Liver (tissue), 8 donors: ENCODE measurements at regions not wholly inside any gene's neighbourhood (a gene's known extent, or its start where the extent isn't known, plus 50 kb on each side); places are given as distances from the start of the nearest gene placed in this dataset.

Source experiments
- DNase-seq: peaks from one replicate; pipeline ENCODE4 v3.0.0-alpha.2; 2017; ENCODE audit warnings: low spot score
- H3K27ac ChIP-seq, 2 donors: one replicate each; pipeline ENCODE4 v1.7.0; 2013; ENCODE audit warnings: inconsistent platforms in 2 of 2, low read length in 2 of 2, control low read depth in 1 of 2, low read depth in 1 of 2, mild to moderate bottlenecking in 1 of 2
- H3K27me3 ChIP-seq, 4 donors: one replicate each; pipeline versions ENCODE4 v1.6.1 to v1.7.0; 2013; ENCODE audit warnings: low read length in 3 of 4, inconsistent platforms in 1 of 4, mild to moderate bottlenecking in 1 of 4, moderate library complexity in 1 of 4; ENCODE audit not compliant: control insufficient read depth in 4 of 4, insufficient read depth in 4 of 4
- H3K36me3 ChIP-seq, 4 donors: one replicate each; pipeline versions ENCODE4 v1.6.1 to v1.7.0; 2013; ENCODE audit warnings: low read length in 3 of 4, mild to moderate bottlenecking in 3 of 4, low read depth in 1 of 4, moderate library complexity in 1 of 4; ENCODE audit not compliant: control insufficient read depth in 4 of 4, insufficient read depth in 3 of 4
- H3K4me1 ChIP-seq, 4 donors: one replicate each; pipeline versions ENCODE4 v1.6.1 to v1.7.0; 2013; ENCODE audit warnings: low read length in 3 of 4, mild to moderate bottlenecking in 3 of 4, moderate library complexity in 1 of 4; ENCODE audit not compliant: control insufficient read depth in 4 of 4, insufficient read depth in 4 of 4
- H3K4me3 ChIP-seq, 3 donors: one replicate each; pipeline versions ENCODE4 v1.6.1 to v1.7.0; 2013; ENCODE audit warnings: low read length in 3 of 3, control low read depth in 1 of 3, low read depth in 1 of 3, mild to moderate bottlenecking in 1 of 3
- H3K9ac ChIP-seq, 2 donors: one replicate each; pipeline ENCODE4 v1.7.0; 2013; ENCODE audit warnings: low read length in 2 of 2, mild to moderate bottlenecking in 2 of 2, moderate library complexity in 2 of 2, control low read depth in 1 of 2, low read depth in 1 of 2
- H3K9me3 ChIP-seq, 4 donors: one replicate each; pipeline versions ENCODE4 v1.6.1 to v1.7.0; 2013; ENCODE audit warnings: low read length in 3 of 4; ENCODE audit not compliant: control insufficient read depth in 4 of 4
- ATF3 ChIP-seq: IDR thresholded peaks from 2 replicates; pipeline ENCODE4 v1.6.1; 2016; ENCODE audit warnings: antibody characterized with exemption
- FOXA1 ChIP-seq: IDR thresholded peaks from 2 replicates; pipeline ENCODE4 v1.6.1; 2016; ENCODE audit warnings: antibody characterized with exemption
- FOXA2 ChIP-seq: IDR thresholded peaks from 2 replicates; pipeline ENCODE4 v1.6.1; 2016; ENCODE audit warnings: antibody characterized with exemption
- GABPA ChIP-seq, 2 donors: IDR thresholded peaks in 1 of 2; conservative IDR thresholded peaks in 1 of 2; 2 replicates each; pipeline ENCODE4 v1.6.1; 2016; ENCODE audit warnings: antibody characterized with exemption in 2 of 2, mild to moderate bottlenecking in 1 of 2, moderate library complexity in 1 of 2
- HNF4A ChIP-seq, 2 donors: conservative IDR thresholded peaks; 2 replicates each; pipeline ENCODE4 v1.6.1; 2016; ENCODE audit warnings: antibody characterized with exemption in 2 of 2, mild to moderate bottlenecking in 2 of 2
- HNF4G ChIP-seq: IDR thresholded peaks from 2 replicates; pipeline ENCODE4 v1.6.1; 2016; ENCODE audit warnings: antibody characterized with exemption
- JUND ChIP-seq, 2 donors: IDR thresholded peaks; 2 replicates each; pipeline ENCODE4 v1.6.1; 2016; ENCODE audit warnings: antibody characterized with exemption in 2 of 2
- MAX ChIP-seq: IDR thresholded peaks from 2 replicates; pipeline ENCODE4 v1.6.1; 2016; ENCODE audit warnings: antibody characterized with exemption
- NR2F2 ChIP-seq: IDR thresholded peaks from 2 replicates; pipeline ENCODE4 v1.6.1; 2016; ENCODE audit warnings: antibody characterized with exemption
- RAD21 ChIP-seq, 2 donors: IDR thresholded peaks; 2 replicates each; pipeline ENCODE4 v1.6.1; 2016; ENCODE audit warnings: antibody characterized with exemption in 2 of 2, mild to moderate bottlenecking in 2 of 2
- REST ChIP-seq: IDR thresholded peaks from 2 replicates; pipeline ENCODE4 v1.6.1; 2016; ENCODE audit warnings: antibody characterized with exemption, mild to moderate bottlenecking
- SP1 ChIP-seq: IDR thresholded peaks from 2 replicates; pipeline ENCODE4 v1.6.1; 2018; ENCODE audit warnings: antibody characterized with exemption, mild to moderate bottlenecking
- TAF1 ChIP-seq: conservative IDR thresholded peaks from 2 replicates; pipeline ENCODE4 v1.6.1; 2016; ENCODE audit warnings: antibody characterized with exemption, mild to moderate bottlenecking
- YY1 ChIP-seq: IDR thresholded peaks from 2 replicates; pipeline ENCODE4 v1.6.1; 2016; ENCODE audit warnings: antibody characterized with exemption, mild to moderate bottlenecking
- WGBS: extraction: QIAGEN DNeasy Blood & Tissue Kit; methylation state at CpG from one replicate; pipeline ENCODE4 v1.1.7; 2013; 5-methylcytosine and 5-hydroxymethylcytosine counted together
- TF ChIP-seq, protein P1 (sequence below): fragments of 150-350 bp; IDR thresholded peaks from 2 replicates; pipeline ENCODE4 v1.5.1; 2017; ENCODE audit warnings: improper control_type of control experiment, low read depth, low read length; ENCODE audit not compliant: missing input control
- TF ChIP-seq, protein P2 (sequence below): IDR thresholded peaks from 2 replicates; pipeline ENCODE4 v1.6.1; 2016; ENCODE audit warnings: antibody characterized with exemption
- donor health status: healthy.
- donor health status: healthy.
- donor health status: healthy.
- donor health status: healthy.
- donor health status: healthy.

- TF ChIP-seq, protein P1, sequence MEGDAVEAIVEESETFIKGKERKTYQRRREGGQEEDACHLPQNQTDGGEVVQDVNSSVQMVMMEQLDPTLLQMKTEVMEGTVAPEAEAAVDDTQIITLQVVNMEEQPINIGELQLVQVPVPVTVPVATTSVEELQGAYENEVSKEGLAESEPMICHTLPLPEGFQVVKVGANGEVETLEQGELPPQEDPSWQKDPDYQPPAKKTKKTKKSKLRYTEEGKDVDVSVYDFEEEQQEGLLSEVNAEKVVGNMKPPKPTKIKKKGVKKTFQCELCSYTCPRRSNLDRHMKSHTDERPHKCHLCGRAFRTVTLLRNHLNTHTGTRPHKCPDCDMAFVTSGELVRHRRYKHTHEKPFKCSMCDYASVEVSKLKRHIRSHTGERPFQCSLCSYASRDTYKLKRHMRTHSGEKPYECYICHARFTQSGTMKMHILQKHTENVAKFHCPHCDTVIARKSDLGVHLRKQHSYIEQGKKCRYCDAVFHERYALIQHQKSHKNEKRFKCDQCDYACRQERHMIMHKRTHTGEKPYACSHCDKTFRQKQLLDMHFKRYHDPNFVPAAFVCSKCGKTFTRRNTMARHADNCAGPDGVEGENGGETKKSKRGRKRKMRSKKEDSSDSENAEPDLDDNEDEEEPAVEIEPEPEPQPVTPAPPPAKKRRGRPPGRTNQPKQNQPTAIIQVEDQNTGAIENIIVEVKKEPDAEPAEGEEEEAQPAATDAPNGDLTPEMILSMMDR: no peak
- TF ChIP-seq FOXA1: no peak
- no peak for TF ChIP-seq ATF3
- no peak for TF ChIP-seq REST
- no peak for TF ChIP-seq JUND (IDR thresholded peaks at IDR 0.05)
- TF ChIP-seq MAX: no peak
- no peak for TF ChIP-seq HNF4G
- no peak for TF ChIP-seq YY1
- no peak for TF ChIP-seq SP1
- TF ChIP-seq, protein P2, sequence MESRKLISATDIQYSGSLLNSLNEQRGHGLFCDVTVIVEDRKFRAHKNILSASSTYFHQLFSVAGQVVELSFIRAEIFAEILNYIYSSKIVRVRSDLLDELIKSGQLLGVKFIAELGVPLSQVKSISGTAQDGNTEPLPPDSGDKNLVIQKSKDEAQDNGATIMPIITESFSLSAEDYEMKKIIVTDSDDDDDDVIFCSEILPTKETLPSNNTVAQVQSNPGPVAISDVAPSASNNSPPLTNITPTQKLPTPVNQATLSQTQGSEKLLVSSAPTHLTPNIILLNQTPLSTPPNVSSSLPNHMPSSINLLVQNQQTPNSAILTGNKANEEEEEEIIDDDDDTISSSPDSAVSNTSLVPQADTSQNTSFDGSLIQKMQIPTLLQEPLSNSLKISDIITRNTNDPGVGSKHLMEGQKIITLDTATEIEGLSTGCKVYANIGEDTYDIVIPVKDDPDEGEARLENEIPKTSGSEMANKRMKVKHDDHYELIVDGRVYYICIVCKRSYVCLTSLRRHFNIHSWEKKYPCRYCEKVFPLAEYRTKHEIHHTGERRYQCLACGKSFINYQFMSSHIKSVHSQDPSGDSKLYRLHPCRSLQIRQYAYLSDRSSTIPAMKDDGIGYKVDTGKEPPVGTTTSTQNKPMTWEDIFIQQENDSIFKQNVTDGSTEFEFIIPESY: no peak
- TF ChIP-seq NR2F2: no peak
- no peak for TF ChIP-seq RAD21 (IDR thresholded peaks at IDR 0.05)
- no peaks in the 10 kb centered on the region for H3K4me1 ChIP-seq
- no peak overlapping the region for H3K27ac ChIP-seq
- no peaks in the 10 kb centered on the region for H3K36me3 ChIP-seq
- H3K9ac ChIP-seq: no peak overlapping the region
- 83% methylated on average over 4 of the region's 4 CpGs for WGBS
- DNase-seq: no peak
- peaks cover 0 to 6% (median 0%) of the 10 kb centered on the region in 4 donors for H3K9me3 ChIP-seq
- H3K27me3 ChIP-seq: peaks cover 0 to 3% (median 0%) of the 10 kb centered on the region in 4 donors
- no peak overlapping the region for H3K4me3 ChIP-seq
These were observed 76.3 kb upstream of the TMEM45B start for GRCh38 chr11:129739339-129739738.

DNA sequence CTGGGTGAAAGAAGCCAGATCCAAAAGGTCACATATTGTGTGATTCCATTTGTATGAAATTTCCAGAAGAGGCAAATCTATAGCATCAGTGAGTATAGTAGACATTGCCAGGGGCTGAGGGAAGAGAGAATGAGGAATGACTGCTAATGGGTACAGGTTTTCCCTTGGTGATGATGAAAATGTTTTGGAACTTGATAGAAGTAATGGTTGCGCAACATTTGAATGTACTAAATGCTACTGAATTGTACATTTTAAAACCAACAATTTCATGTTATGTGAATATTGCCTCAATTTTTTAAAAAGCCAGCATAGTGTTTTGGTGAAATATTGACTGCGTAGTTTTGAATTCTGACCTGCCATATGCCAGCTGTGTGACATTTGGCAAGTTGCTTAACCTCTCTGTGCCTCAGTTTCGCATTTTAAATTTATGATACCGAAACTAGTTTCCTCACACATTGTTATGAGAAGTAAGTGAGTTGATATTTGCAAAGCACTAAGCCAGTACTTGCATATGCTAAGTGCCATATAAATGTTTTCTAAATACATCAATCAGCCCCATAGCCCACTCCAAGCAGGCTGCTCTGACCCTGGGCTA is 75.4 kb upstream of the TMEM45B start:
- H3K4me3 ChIP-seq: no peak overlapping the region
- no peak for DNase-seq
- H3K27me3 ChIP-seq: peaks cover 0 to 3% (median 0%) of the 10 kb centered on the region in 4 donors
- H3K27ac ChIP-seq: no peak overlapping the region
- no peak overlapping the region for H3K9ac ChIP-seq
- no peaks in the 10 kb centered on the region for H3K36me3 ChIP-seq
- no peaks in the 10 kb centered on the region for H3K4me1 ChIP-seq
- WGBS: 92% methylated on average over 4 of the region's 4 CpGs
- peaks cover 0 to 6% (median 0%) of the 10 kb centered on the region in 4 donors for H3K9me3 ChIP-seq
- no peak for TF ChIP-seq HNF4A (conservative IDR thresholded peaks at IDR 0.05)
- TF ChIP-seq GABPA (IDR thresholded peaks at IDR 0.05 in 1 of 2, conservative IDR thresholded peaks at IDR 0.05 in 1 of 2): no peak
- TF ChIP-seq JUND (IDR thresholded peaks at IDR 0.05): no peak
- no peak for TF ChIP-seq ATF3
- no peak for TF ChIP-seq MAX
- TF ChIP-seq NR2F2: no peak
- TF ChIP-seq, protein P1: no peak
- TF ChIP-seq RAD21 (IDR thresholded peaks at IDR 0.05): no peak
- no peak for TF ChIP-seq TAF1
- no peak for TF ChIP-seq REST
- no peak for TF ChIP-seq FOXA2
- TF ChIP-seq HNF4G: no peak
- no peak for TF ChIP-seq FOXA1
